HG02678 (cell line): ENCODE measurements at regions not wholly inside any gene's neighbourhood (a gene's known extent, or its start where the extent isn't known, plus 50 kb on each side); places are given as distances from the start of the nearest gene placed in this dataset.

Source experiments
- ATAC-seq: cut with Tn5 transposase; IDR thresholded peaks from one replicate; pipeline ENCODE4 v1.9.1; 2021; ENCODE audit warnings: mild to moderate bottlenecking, moderate library complexity; ENCODE audit not compliant: unreplicated experiment

DNA sequence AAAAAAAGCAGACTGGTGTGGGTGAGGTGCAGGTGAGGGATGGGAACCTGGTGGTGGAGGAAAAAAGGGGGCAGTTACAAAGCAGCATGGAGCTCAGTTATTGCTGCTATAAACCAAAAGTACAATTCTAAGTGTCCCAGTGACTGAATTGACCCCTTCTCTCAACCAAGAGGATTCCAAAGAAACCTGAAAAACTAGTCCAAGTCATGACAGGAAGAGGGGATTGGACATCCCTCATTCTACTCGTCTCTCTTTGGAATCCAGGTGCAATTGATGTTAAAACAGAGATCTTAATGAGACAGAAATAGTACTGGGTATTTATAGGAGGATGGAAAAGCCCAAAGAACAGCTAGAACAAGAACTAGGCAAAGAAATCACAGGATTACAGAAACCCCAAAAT is 322.3 kb upstream of the IGFBP3 start:
- no peak for ATAC-seq

GRCh38 chr7:46239846-46240245 is 318.8 kb upstream of the IGFBP3 start:
- ATAC-seq = no peak

GRCh38 chr7:46237466-46237865 is 316.4 kb upstream of the IGFBP3 start:
- no peak for ATAC-seq

- ATAC-seq = no peak
These were observed 312.7 kb upstream of the IGFBP3 start for GRCh38 chr7:46233585-46234329.

DNA sequence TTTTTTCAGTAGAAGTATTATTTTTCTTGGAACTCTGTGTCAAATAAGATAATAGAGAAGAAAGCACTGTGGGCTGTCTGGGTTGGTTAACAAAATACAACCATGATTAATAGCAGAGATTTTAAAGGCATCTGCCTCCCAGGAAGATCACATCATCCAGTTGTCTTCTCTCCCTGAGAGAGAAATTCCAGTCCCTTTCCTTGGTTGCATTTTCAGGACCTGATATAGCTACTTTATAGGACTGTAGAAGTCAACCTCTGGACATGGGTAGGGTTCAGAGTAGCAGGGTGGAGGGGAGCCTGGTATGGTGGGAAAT is 309.9 kb upstream of the IGFBP3 start:
- no peak for ATAC-seq

DNA sequence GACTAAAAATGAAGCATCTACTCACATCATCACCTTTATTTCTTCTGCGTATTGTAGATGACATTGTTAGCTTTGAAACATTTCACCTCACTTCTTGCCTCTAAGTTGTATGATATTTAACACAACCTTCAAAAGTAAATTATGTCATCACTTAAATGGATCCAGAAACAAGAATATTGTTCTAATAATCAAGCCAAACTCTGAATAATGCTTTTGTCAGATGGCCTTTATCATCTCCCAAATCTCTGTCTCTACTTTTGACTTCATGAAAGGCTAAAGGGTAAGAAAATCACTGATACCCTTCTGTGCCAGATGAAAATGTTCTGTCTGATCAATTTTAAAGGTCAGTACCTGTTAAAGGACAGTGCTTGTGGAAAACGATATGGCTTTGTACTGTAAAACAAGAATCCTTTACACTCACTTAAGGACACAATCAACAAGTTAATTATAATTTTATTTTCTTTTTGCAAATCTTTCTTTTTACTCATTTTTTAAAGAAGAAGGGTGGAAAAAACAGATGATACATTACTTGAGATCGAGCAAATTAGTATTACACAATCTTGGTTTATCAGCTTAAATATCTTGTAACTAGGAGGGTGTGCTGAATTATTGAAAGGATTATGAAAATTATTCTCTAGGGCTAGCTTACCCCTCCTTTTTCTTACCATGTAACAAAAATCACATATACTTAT is 309.4 kb upstream of the IGFBP3 start:
- no peak for ATAC-seq

DNA sequence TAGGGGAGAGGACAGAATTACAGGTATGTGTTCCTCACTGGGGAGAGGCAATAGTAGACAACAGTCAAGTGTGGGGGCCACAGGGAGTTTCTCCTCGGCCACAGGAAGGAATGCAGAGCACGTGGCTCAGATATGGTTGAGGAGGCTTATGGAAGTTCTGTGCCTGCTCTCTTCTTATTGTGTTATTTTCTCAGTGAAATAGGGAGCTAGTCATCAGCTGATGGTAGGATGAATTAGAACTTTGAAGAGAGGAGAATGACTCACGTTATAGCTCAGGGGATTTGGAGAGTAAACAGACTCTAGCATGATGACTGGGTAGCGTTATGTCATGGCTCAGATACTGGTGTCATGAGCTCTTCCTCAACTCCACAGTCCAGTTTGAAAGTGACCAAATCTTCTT is 308.3 kb upstream of the IGFBP3 start:
- ATAC-seq = no peak

DNA sequence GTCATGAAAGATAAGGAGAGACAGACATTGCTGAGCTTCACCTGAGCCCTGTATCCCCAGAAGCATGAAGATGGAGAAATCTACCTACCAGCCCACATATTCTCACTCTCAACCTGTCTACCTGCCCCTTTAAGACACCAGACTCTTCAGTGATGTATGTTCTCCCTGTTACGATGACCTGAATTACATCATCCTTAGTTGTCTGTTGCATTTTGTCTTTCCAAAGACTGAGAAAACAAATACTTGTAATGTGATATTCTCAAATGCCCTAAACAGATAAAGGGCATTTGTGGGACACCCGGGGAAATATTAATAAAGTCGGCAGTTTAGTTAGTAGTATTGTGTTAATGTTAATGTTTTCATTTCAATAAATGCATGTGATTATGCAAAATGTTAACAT is 305.8 kb upstream of the IGFBP3 start:
- ATAC-seq = no peak

- ATAC-seq = no peak
These were observed 303.3 kb upstream of the IGFBP3 start for GRCh38 chr7:46224363-46224762.

- no peak for ATAC-seq
These were observed 299.1 kb upstream of the IGFBP3 start for GRCh38 chr7:46220066-46220630.

- ATAC-seq = no peak
These were observed 297.6 kb upstream of the IGFBP3 start for GRCh38 chr7:46218461-46219200.

DNA sequence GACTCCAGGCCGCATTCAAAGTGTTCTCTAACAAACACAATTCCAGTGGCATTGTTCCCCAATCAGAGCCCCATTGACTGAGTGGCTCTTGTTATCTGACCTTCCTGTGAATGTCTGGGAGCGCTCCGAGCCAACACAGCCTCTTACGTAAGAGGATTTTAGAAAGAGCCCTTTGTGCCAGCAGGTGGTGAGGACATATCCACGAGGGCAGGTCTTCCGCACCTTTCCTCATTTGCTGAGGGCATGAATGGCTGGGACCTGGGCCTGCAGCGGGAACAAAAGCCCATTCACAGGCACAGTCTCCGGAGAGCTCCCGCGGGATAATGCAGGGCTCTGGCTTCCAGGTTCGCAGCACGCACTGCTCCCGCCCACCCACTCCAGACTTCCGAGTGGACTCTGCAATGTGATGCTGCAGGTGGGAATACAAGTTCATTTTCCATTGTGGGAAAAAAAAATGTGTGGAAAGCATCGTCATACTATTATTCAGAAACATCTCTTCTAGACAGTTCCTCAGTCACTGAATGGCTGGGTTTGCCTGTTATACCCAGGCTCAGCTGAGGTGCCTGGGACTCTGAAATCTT is 295.0 kb upstream of the IGFBP3 start:
- no peak for ATAC-seq

DNA sequence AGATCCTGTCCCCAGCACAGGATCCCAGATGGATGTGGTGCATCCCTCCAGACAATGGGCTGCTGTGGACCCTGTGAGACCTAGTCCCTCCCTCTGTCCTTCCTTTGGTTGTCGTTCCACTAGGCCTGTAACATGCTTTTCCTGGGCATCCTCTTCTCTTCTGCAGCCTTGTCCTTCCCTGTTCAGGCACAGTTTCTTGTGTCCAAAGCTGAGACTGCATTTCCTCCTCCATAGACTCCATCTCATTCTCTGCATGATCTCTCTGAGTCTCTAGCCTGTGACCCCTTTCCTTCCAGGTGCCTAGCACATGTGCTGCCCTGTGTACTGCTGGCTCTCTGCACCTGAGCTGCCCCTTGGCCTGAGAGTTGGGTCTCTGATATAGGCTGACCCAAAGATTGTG is 293.5 kb upstream of the IGFBP3 start:
- ATAC-seq = no peak

- ATAC-seq = no peak
These were observed 292.1 kb upstream of the IGFBP3 start for GRCh38 chr7:46213154-46213537.

DNA sequence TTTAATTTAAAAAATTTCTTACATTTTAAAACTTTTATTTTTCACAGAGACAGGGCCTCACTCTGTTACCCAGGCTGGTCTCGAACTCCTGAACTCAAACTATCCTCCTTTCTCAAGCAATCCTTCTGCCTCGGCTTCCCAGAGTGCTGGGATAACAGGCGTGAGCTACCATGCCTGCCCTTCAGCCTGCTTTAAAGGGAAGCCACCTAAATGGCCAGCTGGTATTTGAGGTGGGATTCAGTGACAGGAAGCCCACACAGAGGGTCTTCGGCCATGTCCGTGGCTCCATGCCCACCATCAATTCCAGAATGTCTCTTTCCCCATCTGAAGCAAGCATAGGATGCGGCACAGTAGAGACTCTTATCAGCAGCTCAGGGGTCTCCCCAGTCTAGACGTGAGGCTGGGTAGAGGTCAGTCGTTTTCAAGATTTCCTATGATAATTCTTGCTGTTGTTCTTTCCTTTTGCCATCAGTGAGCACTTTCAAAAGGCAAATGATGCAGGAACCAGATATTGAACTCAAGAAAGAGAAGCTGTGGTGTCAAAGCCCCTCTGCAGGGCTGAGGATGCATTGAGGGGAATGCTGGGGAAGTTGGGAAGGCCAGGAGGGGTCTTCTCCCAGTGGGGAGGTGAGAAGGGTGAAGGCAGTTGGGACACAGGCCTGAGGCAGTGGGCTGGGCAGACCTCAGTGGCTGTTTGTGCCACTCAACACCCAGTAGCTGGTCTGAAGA is 291.5 kb upstream of the IGFBP3 start:
- no peak for ATAC-seq

- no peak for ATAC-seq
These were observed 289.4 kb upstream of the IGFBP3 start for GRCh38 chr7:46210467-46210866.

- ATAC-seq = no peak
These were observed 288.7 kb upstream of the IGFBP3 start for GRCh38 chr7:46209611-46210388.

GRCh38 chr7:46208635-46209525 is 287.8 kb upstream of the IGFBP3 start:
- no peak for ATAC-seq
